Endothelial cell of umbilical vein (primary cell): ENCODE measurements at regions not wholly inside any gene's neighbourhood (a gene's known extent, or its start where the extent isn't known, plus 50 kb on each side); places are given as distances from the start of the nearest gene placed in this dataset.

Experiments used
- BruUV-seq: library from RNA; stranded (reverse); fragments of 400-500 nt; replicated peaks from 2 replicates; lab custom pipeline; 2021; lab: Mats Ljungman, UMichigan
- CTCF ChIA-PET: fragments of 300-600, 350-600 bp; sonication (Branson Sonifier 250); formaldehyde crosslinking; loops from one replicate; lab custom pipeline; 2021; ENCODE audit warnings: antibody characterized with exemption, inconsistent platforms; lab: Charles Lee
- POLR2A ChIA-PET: fragments of 300-600, 350-600 bp; sonication (Branson Sonifier 250); formaldehyde crosslinking; loops from one replicate; lab custom pipeline; 2021; ENCODE audit warnings: antibody characterized with exemption, inconsistent platforms; lab: Charles Lee
- DNase-seq: peaks from one replicate; pipeline ENCODE4 v3.0.0-alpha.2; 2011; ENCODE audit warnings: low read depth, low spot score
- FAIRE-seq: peaks from 2 replicates; lab custom pipeline; 2011; peaks lifted over from hg19 to GRCh38; lab: Jason Lieb, UNC
- H2AFZ ChIP-seq: 2 replicates; pipeline ENCODE4 v1.6.0; 2012; ENCODE audit warnings: low read depth, low read length, control low read depth, inconsistent platforms
- H3K27ac ChIP-seq: 2 replicates; pipeline ENCODE4 v1.5.1; 2011; ENCODE audit warnings: low read depth, mild to moderate bottlenecking, control low read depth, low read length, moderate library complexity; ENCODE audit not compliant: insufficient read depth
- H3K27me3 ChIP-seq, 2 experiments: 2 replicates each; pipeline versions ENCODE4 v1.6.0 to v1.6.1; 2011; ENCODE audit warnings: low read length in 2 of 2, mixed read lengths in 1 of 2; ENCODE audit not compliant: control insufficient read depth in 2 of 2, insufficient read depth in 2 of 2
- H3K36me3 ChIP-seq, 2 experiments: 2 replicates in 1 of 2; 3 replicates in 1 of 2; pipeline ENCODE4 v1.5.1; 2011; ENCODE audit warnings: low read length in 2 of 2, mild to moderate bottlenecking in 1 of 2, moderate library complexity in 1 of 2; ENCODE audit not compliant: control insufficient read depth in 2 of 2, insufficient read depth in 2 of 2; ENCODE audit errors: extremely low read depth in 1 of 2
- H3K4me1 ChIP-seq: 3 replicates; pipeline ENCODE4 v1.5.1; 2011; ENCODE audit warnings: mild to moderate bottlenecking, low read length; ENCODE audit not compliant: control insufficient read depth, insufficient read depth; ENCODE audit errors: extremely low read depth
- H3K4me2 ChIP-seq: 2 replicates; pipeline ENCODE4 v1.6.1; 2011; ENCODE audit warnings: low read length, control low read depth, mixed read lengths; ENCODE audit not compliant: insufficient read depth
- H3K4me3 ChIP-seq, 3 experiments: fragments of 200-600 bp in 1 of 3; sonication (generic), shearing (Covaris generic) in 1 of 3; replicated peaks in 1 of 3; 2 replicates each; pipeline ENCODE4 v1.5.1; 2011 to 2016; ENCODE audit warnings: control low read depth in 3 of 3, low read length in 3 of 3, mild to moderate bottlenecking in 2 of 3, inconsistent platforms in 1 of 3, low read depth in 1 of 3, moderate library complexity in 1 of 3; ENCODE audit not compliant: insufficient read depth in 1 of 3
- H3K79me2 ChIP-seq: 2 replicates; pipeline ENCODE4 v1.6.0; 2012; ENCODE audit warnings: low read length, inconsistent platforms; ENCODE audit not compliant: control insufficient read depth, insufficient read depth
- H3K9ac ChIP-seq: replicated peaks from 2 replicates; pipeline ENCODE3; 2011; ENCODE audit warnings: low read length, control low read depth; ENCODE audit not compliant: insufficient read depth; ENCODE audit errors: extremely low read depth
- H3K9me1 ChIP-seq: replicated peaks from 3 replicates; pipeline ENCODE4 v1.6.0; 2011; ENCODE audit warnings: mild to moderate bottlenecking, low read length; ENCODE audit not compliant: control insufficient read depth, insufficient read depth; ENCODE audit errors: extremely low read depth
- H3K9me3 ChIP-seq: replicated peaks from 2 replicates; pipeline ENCODE4 v1.5.1; 2012; ENCODE audit warnings: low read length, inconsistent platforms; ENCODE audit not compliant: control insufficient read depth, insufficient read depth
- H4K20me1 ChIP-seq: replicated peaks from 2 replicates; pipeline ENCODE3; 2011; ENCODE audit warnings: mild to moderate bottlenecking, low read length; ENCODE audit not compliant: control insufficient read depth, insufficient read depth; ENCODE audit errors: extremely low read depth
- CTCF ChIP-seq, 2 donors: IDR thresholded peaks; 1 replicate in 1 of 2; 2 replicates in 1 of 2; pipeline ENCODE4 v1.5.1; 2011; ENCODE audit warnings: low read length in 2 of 2, mild to moderate bottlenecking in 2 of 2, moderate library complexity in 2 of 2, control low read depth in 1 of 2, inconsistent platforms in 1 of 2, low read depth in 1 of 2; ENCODE audit not compliant: insufficient read depth in 1 of 2; ENCODE audit errors: extremely low read depth in 1 of 2
- EZH2 ChIP-seq: IDR thresholded peaks from 2 replicates; pipeline ENCODE4 v1.6.1; 2012; ENCODE audit warnings: borderline replicate concordance, low read depth, mild to moderate bottlenecking, moderate library complexity, low read length, inconsistent platforms; ENCODE audit not compliant: severe bottlenecking
- FOS ChIP-seq: IDR thresholded peaks from 2 replicates; pipeline ENCODE4 v1.6.1; 2011; ENCODE audit warnings: mild to moderate bottlenecking, low read length, moderate library complexity, borderline replicate concordance; ENCODE audit not compliant: insufficient read depth
- GATA2 ChIP-seq: IDR thresholded peaks from 2 replicates; pipeline ENCODE4 v1.7.0; 2011; ENCODE audit warnings: low read depth, mild to moderate bottlenecking, moderate library complexity, mixed read lengths, low read length; ENCODE audit not compliant: insufficient read length, insufficient read depth
- JUN ChIP-seq: IDR thresholded peaks from 2 replicates; pipeline ENCODE4 v1.6.1; 2011; ENCODE audit warnings: borderline replicate concordance, low read depth; ENCODE audit not compliant: insufficient read length, insufficient read depth
- MAX ChIP-seq: IDR thresholded peaks from 2 replicates; pipeline ENCODE4 v1.6.1; 2011; ENCODE audit not compliant: insufficient read depth, insufficient read length
- MYC ChIP-seq: IDR thresholded peaks from one replicate; pipeline ENCODE4 v1.6.1; 2011; ENCODE audit warnings: mild to moderate bottlenecking, low read depth, low read length
- POLR2A ChIP-seq: IDR thresholded peaks from 2 replicates; pipeline ENCODE4 v1.6.1; 2012; ENCODE audit warnings: low read depth, mild to moderate bottlenecking, control low read depth, low read length
- POLR2AphosphoS5 ChIP-seq: IDR thresholded peaks from 2 replicates; pipeline ENCODE4 v1.6.1; 2012; ENCODE audit warnings: low read depth, mild to moderate bottlenecking, control low read depth, low read length, moderate library complexity; ENCODE audit not compliant: insufficient read depth
- dilution Hi-C: fragments of 300-500 bp; cut with MboI; formaldehyde crosslinking; loops from one replicate; pipeline ENCODE4 v1.15.0; 2019; ENCODE audit warnings: low sequenced_read_pairs; ENCODE audit not compliant: extremely low pct_ligation_motif_present
- intact Hi-C: fragments of 100-400 bp; cut with micrococcal nuclease; formaldehyde crosslinking; loops from one replicate; pipeline ENCODE4 v1.10.0; 2022

- Histone ChIP-seq H3K4me2 (peak overlapping the region; percentile 55), H2AFZ (peak overlapping the region; percentile 45), H3K27ac (peak overlapping the region; percentile 29), H3K27me3 (no peaks in the 10 kb centered on the region), H3K4me1 (peaks cover 22% of the 10 kb centered on the region), H3K79me2 (no peaks in the 10 kb centered on the region), H3K9me1 (no peaks in the 10 kb centered on the region), H3K9ac (no peak overlapping the region), H3K9me3 (no peaks in the 10 kb centered on the region), H4K20me1 (no peaks in the 10 kb centered on the region), H3K4me3 (no peak overlapping the region), H3K36me3 (no peaks in the 10 kb centered on the region)
- dilution Hi-C loops, result no loop called here
- peak; percentile 21 for FAIRE-seq
- no TSS peak for BruUV-seq
- CTCF ChIA-PET, result interaction anchor here (0.9 to 1.7 kb wide), 4 partner anchors 15 to 871 kb away, joined by 3 to 5 read pairs (median 4); no protein-coding TSS in a partner anchor
- TF ChIP-seq JUN (peak; percentile 25), MAX (no peak), POLR2AphosphoS5 (no peak), FOS (peak; percentile 16)
- intact Hi-C loops, result no loop called here
- POLR2A ChIA-PET, result no interaction called here
- DNase-seq, result peak; percentile 31
Observed at GRCh38 chr11:15742626-15743519, 613.5 kb downstream of the SOX6 start.

GRCh38 chr11:15744693-15745092 is 611.7 kb downstream of the SOX6 start:
- Histone ChIP-seq H2AFZ (no peak overlapping the region), H3K27ac (no peak overlapping the region), H3K9me3 (no peaks in the 10 kb centered on the region), H3K4me1 (peaks cover 22% of the 10 kb centered on the region), H3K79me2 (no peaks in the 10 kb centered on the region), H3K36me3 (no peaks in the 10 kb centered on the region), H3K27me3 (no peaks in the 10 kb centered on the region), H3K4me3 (no peak overlapping the region), H3K4me2 (no peak overlapping the region), H4K20me1 (no peaks in the 10 kb centered on the region), H3K9ac (no peak overlapping the region), H3K9me1 (no peaks in the 10 kb centered on the region)
- no TSS peak for BruUV-seq
- intact Hi-C loops (no loop called here), dilution Hi-C loops (no loop called here)
- POLR2A ChIA-PET, result no interaction called here
- TF ChIP-seq MYC (no peak), POLR2A (no peak), FOS (no peak), GATA2 (no peak), EZH2 (no peak), CTCF (IDR thresholded peaks at IDR 0.05; ENCODE audit: extremely low read depth in 1 of 2, insufficient read depth in 1 of 2, low read depth in 1 of 2, low read length in 2 of 2) (no peak), MAX (no peak), JUN (no peak), POLR2AphosphoS5 (no peak)
- DNase-seq (no peak), FAIRE-seq (no peak)
- CTCF ChIA-PET, result interaction anchor here (1.1 kb wide), 1 partner anchor 95 kb away, joined by 3 read pairs; no protein-coding TSS in a partner anchor
